H1 (cell line): ENCODE measurements at regions not wholly inside any gene's neighbourhood (a gene's known extent, or its start where the extent isn't known, plus 50 kb on each side); places are given as distances from the start of the nearest gene placed in this dataset.

Experiments used
- CTCF ChIA-PET: fragments of 300-600 bp; sonication (Branson Sonifier 250); formaldehyde crosslinking; loops from one replicate; lab custom pipeline; 2021; ENCODE audit not compliant: partially characterized antibody; lab: Charles Lee
- POLR2A ChIA-PET: fragments of 300-600 bp; sonication (Branson Sonifier 250); formaldehyde crosslinking; loops from one replicate; lab custom pipeline; 2021; ENCODE audit warnings: inconsistent platforms; ENCODE audit not compliant: partially characterized antibody; lab: Charles Lee
- DNase-seq, 2 experiments: peaks; one replicate each; pipeline versions ENCODE4 v3.0.0 to v3.0.0-alpha.2; 2010 to 2022; ENCODE audit warnings: low spot score in 2 of 2, low read depth in 1 of 2, mixed read lengths in 1 of 2
- FAIRE-seq: peaks from 2 replicates; lab custom pipeline; 2011; peaks lifted over from hg19 to GRCh38; lab: Jason Lieb, UNC
- H2AFZ ChIP-seq: 2 replicates; pipeline ENCODE4 v1.8.1; 2012; ENCODE audit warnings: low read length, inconsistent platforms
- H2AK5ac ChIP-seq: 2 replicates; pipeline ENCODE4 v1.6.1; 2013; ENCODE audit warnings: low read depth, low read length
- H2BK120ac ChIP-seq: replicated peaks from 2 replicates; pipeline ENCODE3; 2013; ENCODE audit warnings: low read depth, low read length, inconsistent platforms
- H2BK12ac ChIP-seq: 2 replicates; pipeline ENCODE4 v1.6.1; 2013; ENCODE audit warnings: low read depth, low read length
- H2BK15ac ChIP-seq: 2 replicates; pipeline ENCODE4 v1.6.1; 2013; ENCODE audit warnings: low read length
- H2BK20ac ChIP-seq: 2 replicates; pipeline ENCODE4 v1.6.1; 2013; ENCODE audit warnings: low read length
- H2BK5ac ChIP-seq: 2 replicates; pipeline ENCODE4 v1.6.1; 2013; ENCODE audit warnings: low read depth, low read length
- H3K14ac ChIP-seq: 2 replicates; pipeline ENCODE4 v1.6.1; 2013; ENCODE audit warnings: inconsistent platforms; ENCODE audit not compliant: insufficient read length
- H3K18ac ChIP-seq: 2 replicates; pipeline ENCODE4 v1.6.1; 2013; ENCODE audit warnings: low read length; ENCODE audit errors: extremely low read depth
- H3K23ac ChIP-seq: 2 replicates; pipeline ENCODE4 v1.6.1; 2013; ENCODE audit warnings: inconsistent platforms; ENCODE audit not compliant: insufficient read length
- H3K23me2 ChIP-seq: 2 replicates; pipeline ENCODE4 v1.6.1; 2013; ENCODE audit warnings: low read depth, low read length
- H3K27ac ChIP-seq: 2 replicates; pipeline ENCODE4 v1.6.1; 2011; ENCODE audit warnings: low read depth, low read length, inconsistent platforms
- H3K27me3 ChIP-seq, 4 experiments: replicated peaks in 1 of 4; 1 replicate in 1 of 4; 2 replicates in 3 of 4; pipeline versions ENCODE4 v1.6.1 to v1.8.1; 2011 to 2013; ENCODE audit warnings: low read length in 3 of 4, mild to moderate bottlenecking in 3 of 4, inconsistent platforms in 2 of 4, mixed read lengths in 2 of 4, moderate library complexity in 1 of 4; ENCODE audit not compliant: control insufficient read depth in 3 of 4, insufficient read depth in 3 of 4; ENCODE audit errors: extremely low read depth in 1 of 4
- H3K36me3 ChIP-seq, 4 experiments: 2 replicates each; pipeline versions ENCODE4 v1.6.1 to v1.8.1; 2011 to 2013; ENCODE audit warnings: mild to moderate bottlenecking in 4 of 4, low read length in 3 of 4, moderate library complexity in 2 of 4, control low read depth in 1 of 4, inconsistent platforms in 1 of 4; ENCODE audit not compliant: insufficient read depth in 4 of 4, control insufficient read depth in 2 of 4
- H3K4ac ChIP-seq: replicated peaks from 2 replicates; pipeline ENCODE3; 2013; ENCODE audit warnings: low read length, low read depth, mixed read lengths, inconsistent platforms; ENCODE audit not compliant: insufficient read length
- H3K4me1 ChIP-seq, 4 experiments: replicated peaks in 1 of 4; 1 replicate in 1 of 4; 2 replicates in 3 of 4; pipeline versions ENCODE4 v1.6.1 to v1.8.1; 2011 to 2013; ENCODE audit warnings: low read length in 3 of 4, inconsistent platforms in 2 of 4, mixed read lengths in 1 of 4; ENCODE audit not compliant: insufficient read depth in 4 of 4, control insufficient read depth in 3 of 4
- H3K4me2 ChIP-seq, 2 experiments: 2 replicates each; pipeline versions ENCODE4 v1.6.1 to v1.8.1; 2011 to 2013; ENCODE audit warnings: low read depth in 2 of 2, low read length in 2 of 2, control low read depth in 1 of 2, inconsistent platforms in 1 of 2, mild to moderate bottlenecking in 1 of 2; ENCODE audit not compliant: insufficient read depth in 1 of 2
- H3K4me3 ChIP-seq, 4 experiments: fragments of 200-600, 300-600 bp in 1 of 4; sonication (generic), shearing (Covaris generic), sonication (Bioruptor Twin) in 1 of 4; 2 replicates each; pipeline versions ENCODE4 v1.5.1 to v1.8.1; 2011 to 2016; ENCODE audit warnings: low read length in 4 of 4, low read depth in 3 of 4, control low read depth in 2 of 4, inconsistent platforms in 2 of 4, mild to moderate bottlenecking in 2 of 4, mixed read lengths in 1 of 4, moderate library complexity in 1 of 4; ENCODE audit not compliant: insufficient read depth in 2 of 4; ENCODE audit errors: extremely low read depth in 1 of 4
- H3K56ac ChIP-seq: replicated peaks from 2 replicates; pipeline ENCODE3; 2013; ENCODE audit warnings: low read depth, mild to moderate bottlenecking, mixed read lengths, low read length, inconsistent platforms; ENCODE audit not compliant: insufficient read length
- H3K79me1 ChIP-seq: 2 replicates; pipeline ENCODE4 v1.6.1; 2013; ENCODE audit warnings: low read depth, low read length, control low read depth
- H3K79me2 ChIP-seq, 2 experiments: 2 replicates each; pipeline versions ENCODE4 v1.6.1 to v1.8.1; 2012 to 2013; ENCODE audit warnings: low read length in 2 of 2, mild to moderate bottlenecking in 2 of 2, inconsistent platforms in 1 of 2; ENCODE audit not compliant: insufficient read depth in 2 of 2, control insufficient read depth in 1 of 2
- H3K9ac ChIP-seq, 4 experiments: replicated peaks in 1 of 4; 1 replicate in 1 of 4; 2 replicates in 3 of 4; pipeline versions ENCODE4 v1.6.1 to v1.8.1; 2011 to 2013; ENCODE audit warnings: low read depth in 3 of 4, low read length in 3 of 4, control low read depth in 2 of 4, mild to moderate bottlenecking in 2 of 4, moderate library complexity in 2 of 4, inconsistent platforms in 1 of 4; ENCODE audit errors: extremely low read depth in 1 of 4
- H3K9me3 ChIP-seq, 2 experiments: 2 replicates each; pipeline versions ENCODE4 v1.6.1 to v1.8.1; 2012 to 2013; ENCODE audit warnings: mild to moderate bottlenecking in 2 of 2, moderate library complexity in 2 of 2, control low read depth in 1 of 2, inconsistent platforms in 1 of 2, low read depth in 1 of 2, low read length in 1 of 2, mixed read lengths in 1 of 2; ENCODE audit not compliant: insufficient read depth in 2 of 2
- H4K20me1 ChIP-seq, 2 experiments: replicated peaks in 1 of 2; 2 replicates each; pipeline versions ENCODE3 to v1.8.1; 2011 to 2013; ENCODE audit warnings: inconsistent platforms in 2 of 2, low read length in 2 of 2, mild to moderate bottlenecking in 1 of 2; ENCODE audit not compliant: insufficient read depth in 2 of 2, control insufficient read depth in 1 of 2
- H4K5ac ChIP-seq: 2 replicates; pipeline ENCODE4 v1.6.1; 2013; ENCODE audit warnings: low read length, low read depth, mixed read lengths, inconsistent platforms; ENCODE audit not compliant: insufficient read length
- H4K8ac ChIP-seq: 2 replicates; pipeline ENCODE4 v1.8.0; 2013; ENCODE audit warnings: mild to moderate bottlenecking, moderate library complexity, low read length, inconsistent platforms; ENCODE audit not compliant: insufficient read depth; ENCODE audit errors: extremely low read depth
- H4K91ac ChIP-seq: replicated peaks from 2 replicates; pipeline ENCODE3; 2013; ENCODE audit warnings: low read length, mixed read lengths, inconsistent platforms; ENCODE audit not compliant: insufficient read length
- HDAC6 ChIP-seq: IDR thresholded peaks from one replicate; pipeline ENCODE4 v1.7.1; 2012; ENCODE audit warnings: low read depth, mild to moderate bottlenecking, inconsistent platforms, low read length, moderate library complexity
- YY1 ChIP-seq: IDR thresholded peaks from 2 replicates; pipeline ENCODE4 v1.6.1; 2011; ENCODE audit warnings: low read depth, mild to moderate bottlenecking, low read length
- WGBS, 2 experiments: shearing (Covaris generic) in 1 of 2; methylation state at CpG; one replicate each; pipeline versions ENCODE4 v1.1.6 to v1.1.7; 2013 to 2015; ENCODE audit warnings: low lambda C conversion rate in 2 of 2, mixed read lengths in 2 of 2, inconsistent platforms in 1 of 2, low coverage in 1 of 2, missing lambda C conversion rate in 1 of 2; ENCODE audit not compliant: insufficient replicate concordance in 2 of 2, insufficient coverage in 1 of 2, insufficient read length in 1 of 2; ENCODE audit errors: extremely low coverage in 1 of 2, missing lambda C conversion rate in 1 of 2; 5-methylcytosine and 5-hydroxymethylcytosine counted together

DNA sequence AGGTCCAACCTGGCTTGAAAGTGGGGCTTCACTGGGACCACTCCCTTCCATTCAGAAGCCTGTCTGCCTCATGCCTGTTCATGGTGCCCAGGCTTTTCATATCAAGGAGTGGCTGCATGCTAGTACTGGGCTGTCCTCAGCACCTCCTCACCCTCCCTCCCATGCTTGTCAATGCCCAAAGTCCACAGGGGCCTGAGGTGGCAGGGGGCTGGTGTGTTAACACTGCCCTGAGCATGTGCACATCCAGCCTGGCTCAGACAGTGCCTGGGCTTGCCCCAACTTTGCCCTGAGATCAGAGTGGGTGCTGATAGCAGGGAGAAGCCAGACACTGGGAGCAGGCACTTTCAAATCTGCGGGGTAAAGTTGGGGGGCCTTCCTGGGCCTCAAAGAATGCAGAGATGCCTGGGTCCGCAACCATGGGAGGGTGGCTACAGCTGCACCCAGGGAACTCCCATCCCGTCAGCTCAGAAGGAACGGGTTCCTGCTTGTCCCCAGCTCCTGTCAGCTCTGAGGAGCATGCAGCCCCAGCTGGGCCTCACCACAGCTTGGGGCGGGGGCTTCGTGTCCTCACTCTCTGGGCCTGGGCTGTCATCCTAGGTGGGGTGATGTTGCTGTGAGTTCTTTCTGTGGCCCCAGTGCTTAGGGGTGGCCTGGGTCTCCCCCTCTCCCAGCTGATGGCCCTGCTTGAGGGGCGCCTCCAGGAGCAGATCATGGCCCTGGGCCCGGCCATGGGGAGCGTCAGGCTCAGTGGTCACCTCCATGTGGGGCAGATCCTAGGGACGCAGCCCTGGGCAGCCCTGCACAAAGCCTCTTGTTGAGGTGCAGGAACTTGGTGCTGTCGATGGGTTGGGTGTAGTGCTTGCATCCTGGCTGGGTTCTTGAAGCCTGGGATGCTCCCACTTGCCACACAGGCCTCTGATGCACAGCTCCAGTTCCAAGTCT lies 830.6 kb upstream of the SLITRK5 start:
- no peak overlapping the region for H2AK5ac ChIP-seq
- no peak overlapping the region for H2BK20ac ChIP-seq
- H3K4me2 ChIP-seq, result no peak overlapping the region
- H3K27ac ChIP-seq, result no peak overlapping the region
- no peaks in the 10 kb centered on the region for H3K27me3 ChIP-seq
- H3K79me2 ChIP-seq, result no peaks in the 10 kb centered on the region
- H3K23ac ChIP-seq, result no peak overlapping the region
- WGBS, 2 experiments, result 93% methylated on average over 11 of the region's 11 CpGs; no CpG with 5 or more reads in 1 of the 2 experiments
- H4K91ac ChIP-seq, result no peak overlapping the region
- DNase-seq (no peak), FAIRE-seq (no peak)
- TF ChIP-seq HDAC6, result no peak
- no peak for TF ChIP-seq YY1
- no peak overlapping the region for H3K14ac ChIP-seq
- H3K9ac ChIP-seq, result no peak overlapping the region
- no peak overlapping the region for H3K4ac ChIP-seq
- no peaks in the 10 kb centered on the region for H3K4me1 ChIP-seq
- H3K9me3 ChIP-seq, result peaks cover 13 to 15% of the 10 kb centered on the region in 2 experiments
- peak overlapping the region; percentile 51; the same call in 1 of the 2 replicates for H4K8ac ChIP-seq
- H2BK5ac ChIP-seq, result no peak overlapping the region
- ChIA-PET CTCF (interaction anchor here (1.7 kb wide), 1 partner anchor 30 kb away, joined by 6 read pairs; no protein-coding TSS in a partner anchor), POLR2A (no interaction called here)
- no peaks in the 10 kb centered on the region; a peak in 1 of 8 replicates for H3K36me3 ChIP-seq
- no peak overlapping the region for H3K4me3 ChIP-seq
- no peak overlapping the region for H3K56ac ChIP-seq
- H3K23me2 ChIP-seq, result no peaks in the 10 kb centered on the region
- H4K5ac ChIP-seq, result no peak overlapping the region
- no peak overlapping the region for H2AFZ ChIP-seq
- no peak overlapping the region for H3K18ac ChIP-seq
- H3K79me1 ChIP-seq, result no peaks in the 10 kb centered on the region; the same call in 1 of the 2 replicates
- no peak overlapping the region for H2BK12ac ChIP-seq
- no peak overlapping the region for H2BK15ac ChIP-seq
- no peaks in the 10 kb centered on the region for H4K20me1 ChIP-seq
- H2BK120ac ChIP-seq, result no peak overlapping the region
